HG03066 (cell line): ENCODE measurements at regions not wholly inside any gene's neighbourhood (a gene's known extent, or its start where the extent isn't known, plus 50 kb on each side); places are given as distances from the start of the nearest gene placed in this dataset.
"Not testable (repeated sequence)": the region's sequence is repeated elsewhere in the genome, so short reads cannot be mapped to it uniquely, and the experiment has no call there.

Source experiments
- ATAC-seq: cut with Tn5 transposase; IDR thresholded peaks from one replicate; pipeline ENCODE4 v1.9.1; 2021; ENCODE audit warnings: low read depth; ENCODE audit not compliant: unreplicated experiment

DNA sequence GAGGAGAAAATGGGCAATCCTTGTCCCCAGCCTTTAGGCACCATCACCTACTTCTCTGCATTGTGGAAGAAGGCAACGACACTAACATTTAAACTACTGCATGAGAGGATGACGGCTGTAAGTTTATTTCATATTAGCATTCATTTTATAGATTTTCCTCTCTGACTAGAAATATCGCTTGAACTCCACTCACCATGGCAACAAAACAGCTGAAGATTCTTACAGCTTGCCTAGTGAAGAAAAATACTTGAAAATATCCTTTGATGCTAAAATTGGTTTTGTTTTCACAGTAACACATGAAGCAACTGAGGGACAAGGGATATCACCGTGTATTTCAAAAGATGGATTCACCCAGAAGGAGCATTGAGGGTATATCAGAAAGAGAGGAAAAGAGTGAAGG is 284.3 kb downstream of the LIG4 start:
- ATAC-seq: no peak

- no peak for ATAC-seq
Measured at GRCh38 chr13:107928762-107929161, 286.6 kb downstream of the LIG4 start.

- no peak for ATAC-seq
Measured at GRCh38 chr13:107927557-107927956, 287.8 kb downstream of the LIG4 start.

- ATAC-seq: not testable (repeated sequence)
Measured at GRCh38 chr13:107926515-107926914, 288.8 kb downstream of the LIG4 start.

GRCh38 chr13:107916902-107917301 is 298.4 kb downstream of the LIG4 start:
- not testable (repeated sequence) for ATAC-seq

GRCh38 chr13:107912745-107913144 is 302.6 kb downstream of the LIG4 start:
- ATAC-seq: no peak

DNA sequence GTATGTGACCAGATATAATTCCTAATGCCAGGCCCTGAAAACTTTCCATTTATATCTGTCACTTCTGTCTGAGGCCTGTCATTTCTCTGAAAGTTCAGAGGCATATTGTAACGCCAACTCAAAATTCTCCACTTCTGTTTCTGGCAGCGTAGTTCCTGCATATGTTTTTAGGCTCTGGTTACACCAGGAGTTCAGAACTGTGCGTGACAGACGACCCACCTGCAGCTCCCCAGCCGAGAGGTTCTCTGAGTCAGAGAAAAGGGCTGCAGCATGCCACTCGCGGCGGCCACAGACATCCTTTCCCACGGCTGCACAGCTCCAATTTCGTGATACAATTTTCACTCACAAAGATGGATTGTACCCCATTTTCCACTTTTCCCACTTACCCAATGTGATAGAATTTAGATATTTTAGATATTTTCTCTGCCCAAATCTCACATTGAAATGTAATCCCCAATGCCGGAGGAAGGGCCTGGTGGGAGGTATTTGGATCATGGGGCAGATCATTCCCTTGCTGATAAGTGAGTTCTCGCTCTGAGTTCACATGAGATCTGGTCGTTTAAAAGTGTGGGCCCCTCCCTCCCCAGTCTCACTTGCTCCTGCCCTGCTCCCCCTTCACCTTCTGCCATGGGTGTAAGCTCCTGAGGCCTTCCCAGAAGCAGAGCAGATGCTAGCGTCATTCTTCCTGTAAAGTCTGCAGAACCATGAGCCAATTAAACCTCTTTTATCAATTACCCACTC is 308.1 kb downstream of the LIG4 start:
- ATAC-seq: no peak

- ATAC-seq: no peak
Measured at GRCh38 chr13:107906131-107906530, 309.2 kb downstream of the LIG4 start.

GRCh38 chr13:107901996-107902562 is 313.3 kb downstream of the LIG4 start:
- ATAC-seq: no peak

- ATAC-seq: no peak
Measured at GRCh38 chr13:107901230-107901629, 314.1 kb downstream of the LIG4 start.

DNA sequence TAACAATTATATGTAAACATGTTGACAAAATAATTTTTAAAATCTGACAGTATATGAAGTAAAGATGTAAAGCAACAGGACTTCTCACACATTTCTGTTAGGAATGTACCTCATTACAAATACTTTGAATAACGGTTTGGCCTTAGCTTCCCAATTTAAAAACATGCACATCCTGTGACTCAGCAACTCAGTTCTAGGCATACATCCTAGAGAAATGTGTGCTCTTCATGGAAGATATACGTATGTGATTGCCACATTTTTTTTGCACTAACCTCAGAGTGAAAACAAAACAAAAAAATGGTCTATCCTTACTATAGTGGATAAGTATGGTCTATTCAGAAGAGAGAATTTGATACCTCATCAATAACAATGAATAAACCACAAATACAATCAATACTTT is 314.6 kb downstream of the LIG4 start:
- ATAC-seq: no peak

DNA sequence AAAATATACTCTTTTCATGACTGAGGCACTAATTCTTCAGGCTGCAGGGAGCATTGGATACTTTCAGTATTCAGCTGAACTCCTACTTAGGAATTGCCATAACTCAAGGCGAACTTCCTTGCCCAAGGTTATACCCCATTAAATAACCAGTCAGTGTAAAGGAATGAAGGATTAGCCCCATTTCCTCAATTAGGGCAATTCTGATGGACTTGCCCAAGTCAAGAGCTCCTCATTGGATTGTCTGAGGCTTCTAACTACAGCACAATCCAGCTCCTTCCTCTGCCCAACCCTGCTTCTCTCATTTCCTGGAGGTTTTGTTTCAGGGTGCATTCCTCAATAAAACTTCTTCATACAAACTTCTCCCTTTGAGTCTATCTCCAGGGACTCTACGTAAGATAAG is 329.2 kb downstream of the LIG4 start:
- no peak for ATAC-seq

DNA sequence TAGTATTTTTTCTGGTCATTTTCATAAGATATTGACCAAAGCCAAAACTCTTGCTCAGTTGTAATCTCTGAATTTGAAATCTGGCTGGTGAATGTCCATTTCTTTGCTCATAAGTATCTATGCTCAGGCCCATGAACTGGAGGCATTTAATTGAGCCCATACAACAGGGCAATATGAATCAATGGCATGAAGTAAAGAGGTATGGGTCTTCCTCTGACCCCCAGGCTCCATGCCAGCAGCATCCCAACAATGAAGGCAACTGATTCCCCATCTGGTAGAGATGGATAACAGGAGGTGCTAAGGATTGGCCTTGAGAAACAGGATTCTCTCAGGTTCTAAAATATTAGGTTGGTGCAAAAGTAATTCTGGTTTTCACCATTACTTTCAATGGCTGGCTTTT is 330.8 kb downstream of the LIG4 start:
- no peak for ATAC-seq

DNA sequence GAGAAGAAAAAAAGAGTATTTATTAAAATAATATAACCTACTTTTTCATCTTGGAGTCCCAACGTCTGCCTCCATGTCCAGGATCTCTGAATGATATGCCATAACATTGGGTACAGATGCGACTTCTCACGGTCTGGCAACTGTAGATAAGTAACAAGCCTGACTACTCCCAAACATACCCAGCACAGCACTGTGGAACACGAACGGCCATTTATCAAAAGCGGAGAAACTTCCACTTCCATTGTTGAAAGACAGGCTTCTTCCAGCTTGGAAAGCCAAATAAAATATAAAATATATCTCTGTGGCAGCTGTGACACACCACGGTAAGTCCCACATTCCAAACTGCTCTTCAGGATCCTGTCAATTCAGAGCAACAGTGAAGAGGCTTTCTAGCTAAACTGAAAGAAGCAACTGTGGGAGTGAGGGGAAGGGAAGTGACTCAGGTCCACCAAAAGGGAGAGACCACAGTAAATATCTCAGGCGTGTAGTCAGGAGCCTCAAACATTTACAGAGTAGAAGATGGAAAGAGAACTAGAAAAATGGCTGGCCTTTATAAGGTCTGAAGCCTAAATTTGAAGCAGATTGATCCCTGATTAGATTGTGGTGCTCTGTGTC is 331.7 kb downstream of the LIG4 start:
- no peak for ATAC-seq

GRCh38 chr13:107882708-107883560 is 332.4 kb downstream of the LIG4 start:
- ATAC-seq: no peak

- no peak for ATAC-seq
Measured at GRCh38 chr13:107881362-107881761, 334.0 kb downstream of the LIG4 start.

GRCh38 chr13:107874456-107874855 is 340.9 kb downstream of the LIG4 start:
- no peak for ATAC-seq

- no peak for ATAC-seq
Measured at GRCh38 chr13:107873926-107874325, 341.4 kb downstream of the LIG4 start.

DNA sequence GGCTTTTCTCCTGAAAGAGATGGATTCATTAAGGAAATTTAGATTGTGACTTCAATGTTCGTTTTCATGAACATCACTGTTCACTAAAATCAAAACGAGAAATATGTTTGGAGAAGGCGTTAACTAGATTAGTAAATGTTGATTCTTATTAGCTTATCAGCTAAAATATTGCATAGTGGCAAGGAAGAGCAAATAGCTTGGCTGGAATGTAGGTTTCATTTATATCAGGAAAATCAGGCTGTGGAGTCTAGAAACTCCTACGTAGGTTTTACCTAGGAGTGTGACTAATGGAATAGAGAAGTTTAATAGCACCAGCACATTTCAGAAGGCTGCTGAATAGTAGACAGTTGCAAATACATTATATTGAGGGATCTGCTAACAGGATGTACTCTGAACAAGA is 344.9 kb downstream of the LIG4 start:
- ATAC-seq: no peak

DNA sequence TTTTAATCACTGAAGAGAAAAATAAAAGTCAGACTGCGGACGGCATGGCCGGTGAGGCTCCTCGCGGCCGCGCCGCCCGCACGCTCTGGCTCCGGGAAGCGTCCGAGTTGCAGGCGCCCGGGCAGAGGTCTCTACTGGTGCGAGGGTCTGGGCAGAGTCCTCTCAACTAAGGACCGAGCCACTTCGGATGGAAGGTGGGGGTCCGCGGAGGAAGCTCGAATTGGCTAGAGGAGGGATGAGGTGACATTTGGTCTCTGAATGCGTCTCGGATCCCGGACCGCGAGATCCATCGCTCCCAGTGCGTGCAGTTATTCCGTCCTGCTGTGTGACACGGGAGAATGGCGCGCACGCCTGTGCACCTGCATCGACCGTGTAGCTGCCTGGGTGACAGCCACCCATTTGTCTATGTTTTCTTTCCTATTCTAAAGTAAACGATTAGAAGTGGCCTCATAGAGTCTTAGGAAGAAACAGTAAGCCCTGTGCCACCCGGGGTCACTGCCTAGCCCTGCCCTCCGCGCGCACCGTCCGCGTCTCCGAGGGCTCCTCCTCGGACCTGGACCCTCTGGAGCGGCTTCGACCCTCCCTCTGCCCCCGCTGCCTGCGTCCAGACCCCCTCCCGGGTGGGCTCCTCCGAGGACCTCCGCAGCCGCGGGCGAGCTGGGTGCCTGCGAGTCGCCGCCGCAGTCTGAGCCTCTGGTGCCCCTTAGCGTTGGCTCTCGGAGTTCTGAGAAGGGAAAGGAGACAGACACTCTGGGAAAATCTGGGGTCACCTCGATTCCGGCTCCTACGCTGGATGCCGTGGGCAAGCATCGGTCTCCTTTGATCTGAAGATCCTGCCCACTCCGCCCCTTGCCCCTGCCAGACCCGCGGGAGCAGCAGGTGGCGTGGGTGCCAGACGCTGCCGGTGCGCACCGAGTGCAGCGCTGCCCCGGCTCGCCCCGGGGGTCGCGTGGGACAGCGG is 347.4 kb downstream of the LIG4 start:
- ATAC-seq: no peak
